A549 (cell line): ENCODE measurements at regions not wholly inside any gene's neighbourhood (a gene's known extent, or its start where the extent isn't known, plus 50 kb on each side); places are given as distances from the start of the nearest gene placed in this dataset.

ENCODE experiments used
- ATAC-seq, 2 experiments: fragments of 200-7000 bp in 1 of 2; fragments of >200 bp in 1 of 2; cut with Nextera tagmentation in 1 of 2; cut with Tn5 transposase in 1 of 2; 3 replicates each; pipeline versions ENCODE4 v1.8.0 to v1.9.1; 2018 to 2020; ENCODE audit warnings: mild to moderate bottlenecking in 1 of 2, moderate library complexity in 1 of 2
- CTCF ChIA-PET: fragments of 300-600 bp; sonication (Branson Sonifier 250); formaldehyde crosslinking; extraction: SDS; loops from one replicate; lab custom pipeline; 2021; ENCODE audit warnings: antibody characterized with exemption, inconsistent platforms; lab: Yijun Ruan, JAX
- POLR2A ChIA-PET: fragments of 350-600 bp; formaldehyde crosslinking; extraction: SDS; loops from one replicate; lab custom pipeline; 2021; ENCODE audit warnings: antibody characterized with exemption, inconsistent platforms; lab: Yijun Ruan, JAX
- DNase-seq, 2 experiments: peaks; one replicate each; pipeline versions ENCODE4 v3.0.0 to v3.0.0-alpha.2; 2011 to 2016; ENCODE audit warnings: low read depth in 1 of 2, low spot score in 1 of 2
- FAIRE-seq: peaks from 2 replicates; lab custom pipeline; 2011; peaks lifted over from hg19 to GRCh38; lab: Jason Lieb, UNC
- H3K27ac ChIP-seq, 2 experiments: fragments of >200 bp; sonication (Bioruptor Twin); formaldehyde crosslinking; 3 replicates each; pipeline ENCODE4 v1.5.1; 2016 to 2017
- H3K4me1 ChIP-seq: fragments of >200 bp; sonication (Bioruptor Twin); formaldehyde crosslinking; 3 replicates; pipeline ENCODE4 v1.6.1; 2016
- H3K4me2 ChIP-seq: fragments of >200 bp; sonication (Bioruptor Twin); formaldehyde crosslinking; 3 replicates; pipeline ENCODE4 v1.6.1; 2016
- H3K4me3 ChIP-seq: fragments of >200 bp; sonication (Bioruptor Twin); formaldehyde crosslinking; 3 replicates; pipeline ENCODE4 v1.5.1; 2016
- H3K9me3 ChIP-seq: fragments of >200 bp; sonication (Bioruptor Twin); formaldehyde crosslinking; 3 replicates; pipeline ENCODE4 v1.6.1; 2016
- CBX2 ChIP-seq: fragments of 200-600 bp; sonication (generic); IDR thresholded peaks from 2 replicates; pipeline ENCODE4 v1.6.1; 2016; ENCODE audit warnings: low read depth, mild to moderate bottlenecking, borderline replicate concordance
- CBX8 ChIP-seq: fragments of 200-600 bp; sonication (generic); IDR thresholded peaks from 2 replicates; pipeline ENCODE4 v1.6.1; 2016
- CHD2 ChIP-seq: fragments of 150-350 bp; IDR thresholded peaks from 2 replicates; pipeline ENCODE4 v1.6.1; 2014; ENCODE audit warnings: low read length; ENCODE audit not compliant: partially characterized antibody
- FOSL2 ChIP-seq, 2 experiments: fragments of 450-650 bp in 1 of 2; fragments of >200 bp in 1 of 2; sonication (Bioruptor Twin) in 1 of 2; formaldehyde crosslinking; IDR thresholded peaks; 2 replicates each; pipeline versions ENCODE4 v1.5.0 to v1.6.1; 2016 to 2020; ENCODE audit warnings: mild to moderate bottlenecking in 1 of 2, moderate library complexity in 1 of 2
- HEYL ChIP-seq: fragments of 250-450 bp; sonication (Bioruptor Pico); IDR thresholded peaks from 2 replicates; pipeline ENCODE4 v1.8.0; 2021; ENCODE audit warnings: mild to moderate bottlenecking, moderate library complexity
- HOXB13 ChIP-seq: fragments of 250-450 bp; sonication (Bioruptor Pico); IDR thresholded peaks from 2 replicates; pipeline ENCODE4 v1.5.0; 2020; ENCODE audit warnings: low read depth, mild to moderate bottlenecking, moderate library complexity
- KDM1A ChIP-seq: fragments of 200-600 bp; sonication (generic); IDR thresholded peaks from 2 replicates; pipeline ENCODE4 v1.6.1; 2016; ENCODE audit warnings: low read depth, mild to moderate bottlenecking
- KDM5A ChIP-seq: fragments of 200-600 bp; sonication (generic); IDR thresholded peaks from 2 replicates; pipeline ENCODE4 v1.6.1; 2016; ENCODE audit warnings: antibody characterized with exemption, mild to moderate bottlenecking
- NR3C1 ChIP-seq: fragments of >200 bp; sonication (Bioruptor Twin); formaldehyde crosslinking; IDR thresholded peaks from 3 replicates; pipeline ENCODE4 v1.6.1; 2017
- POLR2AphosphoS2 ChIP-seq: conservative IDR thresholded peaks from 2 replicates; pipeline ENCODE4 v1.6.1; 2012; ENCODE audit warnings: low read length, improper control_type of control experiment, inconsistent platforms
- ZC3H11A ChIP-seq: fragments of 450-650 bp; IDR thresholded peaks from 2 replicates; pipeline ENCODE4 v1.6.1; 2014; ENCODE audit warnings: antibody characterized with exemption, mild to moderate bottlenecking
- WGBS: methylation state at CpG from one replicate; pipeline ENCODE4 v1.1.6; 2017; ENCODE audit errors: missing lambda C conversion rate; 5-methylcytosine and 5-hydroxymethylcytosine counted together
- TF ChIP-seq, protein P1 (sequence below): fragments of 450-650 bp; IDR thresholded peaks from 2 replicates; pipeline ENCODE4 v1.6.1; 2014; ENCODE audit warnings: antibody characterized with exemption
- TF ChIP-seq, protein P2 (sequence below): IDR thresholded peaks from 2 replicates; pipeline ENCODE4 v1.6.1; 2012
- TF ChIP-seq, protein P3 (sequence below): fragments of >200 bp; sonication (Bioruptor Twin); formaldehyde crosslinking; IDR thresholded peaks from 3 replicates; pipeline ENCODE4 v1.6.1; 2016
- TF ChIP-seq, protein P4 (sequence below): IDR thresholded peaks from 2 replicates; pipeline ENCODE4 v1.6.1; 2012; ENCODE audit warnings: low read depth, borderline replicate concordance
- TF ChIP-seq, protein P5 (sequence below): fragments of 150-350 bp; IDR thresholded peaks from 2 replicates; pipeline ENCODE4 v1.6.1; 2014; ENCODE audit warnings: low read depth, mild to moderate bottlenecking, low read length
- TF ChIP-seq, protein P6 (sequence below): IDR thresholded peaks from 2 replicates; pipeline ENCODE4 v1.6.1; 2012
- TF ChIP-seq, protein P7 (sequence below): fragments of 250-450 bp; sonication (Bioruptor Pico); IDR thresholded peaks from 2 replicates; pipeline ENCODE4 v1.5.0; 2021; ENCODE audit warnings: mild to moderate bottlenecking, moderate library complexity, borderline replicate concordance
- TF ChIP-seq, protein P8 (sequence below): fragments of >200 bp; sonication (Bioruptor Twin); formaldehyde crosslinking; IDR thresholded peaks from 3 replicates; pipeline ENCODE4 v1.5.1; 2016

DNA sequence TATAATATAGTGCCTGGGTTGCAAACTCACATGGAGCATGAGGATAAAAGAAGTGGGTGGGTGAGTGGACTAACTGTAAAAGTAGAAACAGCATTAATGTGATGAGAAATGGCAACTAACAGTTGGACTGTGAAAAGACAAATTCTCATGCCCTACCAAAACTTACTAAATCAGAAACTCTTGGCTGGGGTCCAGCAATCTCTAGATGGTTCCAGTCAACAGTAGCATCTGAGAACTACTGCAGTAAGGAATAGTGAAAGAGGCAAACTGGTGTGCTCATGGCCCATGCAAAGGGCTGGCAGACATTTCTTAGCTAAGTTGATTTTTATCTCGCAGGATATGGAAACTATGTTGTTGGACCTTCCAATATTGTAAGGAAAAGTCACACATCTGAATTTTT lies 150.3 kb downstream of the PIK3R1 start:
- DNase-seq (no peak), FAIRE-seq (no peak), ATAC-seq (no peak)
- Histone ChIP-seq H3K9me3 (0 out of 3 replicates have a peak, but pooled peaks cover 2% of the 10 kb centered on the region), H3K4me2 (no peak overlapping the region), H3K27ac (no peak overlapping the region), H3K4me1 (no peaks in the 10 kb centered on the region), H3K4me3 (no peak overlapping the region)
- POLR2A ChIA-PET, result no interaction called here
- TF ChIP-seq CBX8, result no peak
- TF ChIP-seq HOXB13 (CRISPR knock-in tag), result no peak
- no peak for TF ChIP-seq ZC3H11A
- CTCF ChIA-PET, result no interaction called here
- WGBS, result 76% methylated on average over 1 of the region's 1 CpG

DNA sequence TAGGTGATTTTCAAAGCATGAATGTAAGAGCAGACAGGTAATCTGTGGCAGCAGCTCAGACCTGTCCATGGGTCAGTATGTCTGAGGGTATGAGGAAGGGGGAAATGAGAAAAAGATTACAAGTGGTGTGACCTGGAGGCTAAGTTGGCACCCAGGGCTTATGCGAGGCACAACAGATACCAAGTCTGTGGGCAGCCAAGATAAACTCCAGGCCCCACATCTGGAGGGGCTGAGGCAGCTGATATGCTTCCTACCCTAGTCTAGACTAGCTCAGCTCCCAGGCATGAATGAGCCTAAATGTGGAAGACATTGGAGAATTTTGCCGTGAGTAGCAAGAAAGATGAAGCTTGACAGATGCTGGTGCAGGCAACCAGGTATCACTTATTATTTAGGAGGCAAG lies 151.7 kb downstream of the PIK3R1 start:
- no peak for FAIRE-seq
- CTCF ChIA-PET, result no interaction called here
- no peak for TF ChIP-seq POLR2AphosphoS2
- TF ChIP-seq, protein P1, sequence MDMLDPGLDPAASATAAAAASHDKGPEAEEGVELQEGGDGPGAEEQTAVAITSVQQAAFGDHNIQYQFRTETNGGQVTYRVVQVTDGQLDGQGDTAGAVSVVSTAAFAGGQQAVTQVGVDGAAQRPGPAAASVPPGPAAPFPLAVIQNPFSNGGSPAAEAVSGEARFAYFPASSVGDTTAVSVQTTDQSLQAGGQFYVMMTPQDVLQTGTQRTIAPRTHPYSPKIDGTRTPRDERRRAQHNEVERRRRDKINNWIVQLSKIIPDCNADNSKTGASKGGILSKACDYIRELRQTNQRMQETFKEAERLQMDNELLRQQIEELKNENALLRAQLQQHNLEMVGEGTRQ, result no peak
- TF ChIP-seq, protein P2, sequence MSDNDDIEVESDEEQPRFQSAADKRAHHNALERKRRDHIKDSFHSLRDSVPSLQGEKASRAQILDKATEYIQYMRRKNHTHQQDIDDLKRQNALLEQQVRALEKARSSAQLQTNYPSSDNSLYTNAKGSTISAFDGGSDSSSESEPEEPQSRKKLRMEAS, result no peak
- TF ChIP-seq, all 56 proteins: peak for 0
- Histone ChIP-seq H3K9me3 (0 out of 3 replicates have a peak, but pooled peaks cover 2% of the 10 kb centered on the region), H3K4me3 (no peak overlapping the region), H3K4me2 (no peak overlapping the region), H3K27ac (no peak overlapping the region), H3K4me1 (no peaks in the 10 kb centered on the region)
- DNase-seq (no peak), ATAC-seq (no peak)
- POLR2A ChIA-PET, result no interaction called here
- 69% methylated on average over 2 of the region's 2 CpGs for WGBS

DNA sequence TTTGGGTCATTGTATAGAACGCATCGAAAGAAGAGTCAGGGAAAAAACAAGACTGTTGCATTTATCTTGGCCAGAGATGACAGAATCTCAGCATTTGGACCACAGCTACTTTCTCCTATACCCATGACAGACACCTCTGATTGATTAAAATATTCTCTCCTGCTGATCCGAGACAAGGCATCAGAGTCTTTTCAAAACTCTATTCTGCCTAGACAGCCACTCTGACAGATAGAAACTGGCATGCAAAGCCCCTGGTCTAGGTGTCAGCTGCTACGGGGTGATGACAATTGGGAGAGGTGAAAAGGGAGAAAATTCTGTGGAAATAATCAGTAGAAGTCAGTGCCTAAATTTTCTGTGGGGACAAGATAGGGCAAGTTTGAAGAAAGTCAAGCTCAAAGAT lies 152.2 kb downstream of the PIK3R1 start:
- Histone ChIP-seq H3K4me2 (no peak overlapping the region), H3K27ac (no peak overlapping the region), H3K4me1 (no peaks in the 10 kb centered on the region), H3K4me3 (no peak overlapping the region), H3K9me3 (no peaks in the 10 kb centered on the region)
- POLR2A ChIA-PET, result no interaction called here
- FAIRE-seq, result no peak
- TF ChIP-seq KDM1A (no peak), HEYL (CRISPR knock-in tag) (no peak)
- TF ChIP-seq, protein P3, sequence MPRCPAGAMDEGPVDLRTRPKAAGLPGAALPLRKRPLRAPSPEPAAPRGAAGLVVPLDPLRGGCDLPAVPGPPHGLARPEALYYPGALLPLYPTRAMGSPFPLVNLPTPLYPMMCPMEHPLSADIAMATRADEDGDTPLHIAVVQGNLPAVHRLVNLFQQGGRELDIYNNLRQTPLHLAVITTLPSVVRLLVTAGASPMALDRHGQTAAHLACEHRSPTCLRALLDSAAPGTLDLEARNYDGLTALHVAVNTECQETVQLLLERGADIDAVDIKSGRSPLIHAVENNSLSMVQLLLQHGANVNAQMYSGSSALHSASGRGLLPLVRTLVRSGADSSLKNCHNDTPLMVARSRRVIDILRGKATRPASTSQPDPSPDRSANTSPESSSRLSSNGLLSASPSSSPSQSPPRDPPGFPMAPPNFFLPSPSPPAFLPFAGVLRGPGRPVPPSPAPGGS, result no peak
- TF ChIP-seq, protein P4, sequence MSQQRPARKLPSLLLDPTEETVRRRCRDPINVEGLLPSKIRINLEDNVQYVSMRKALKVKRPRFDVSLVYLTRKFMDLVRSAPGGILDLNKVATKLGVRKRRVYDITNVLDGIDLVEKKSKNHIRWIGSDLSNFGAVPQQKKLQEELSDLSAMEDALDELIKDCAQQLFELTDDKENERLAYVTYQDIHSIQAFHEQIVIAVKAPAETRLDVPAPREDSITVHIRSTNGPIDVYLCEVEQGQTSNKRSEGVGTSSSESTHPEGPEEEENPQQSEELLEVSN, result no peak
- no peak for ATAC-seq
- 81% methylated on average over 4 of the region's 4 CpGs for WGBS
- CTCF ChIA-PET, result no interaction called here
- DNase-seq, result no peak

DNA sequence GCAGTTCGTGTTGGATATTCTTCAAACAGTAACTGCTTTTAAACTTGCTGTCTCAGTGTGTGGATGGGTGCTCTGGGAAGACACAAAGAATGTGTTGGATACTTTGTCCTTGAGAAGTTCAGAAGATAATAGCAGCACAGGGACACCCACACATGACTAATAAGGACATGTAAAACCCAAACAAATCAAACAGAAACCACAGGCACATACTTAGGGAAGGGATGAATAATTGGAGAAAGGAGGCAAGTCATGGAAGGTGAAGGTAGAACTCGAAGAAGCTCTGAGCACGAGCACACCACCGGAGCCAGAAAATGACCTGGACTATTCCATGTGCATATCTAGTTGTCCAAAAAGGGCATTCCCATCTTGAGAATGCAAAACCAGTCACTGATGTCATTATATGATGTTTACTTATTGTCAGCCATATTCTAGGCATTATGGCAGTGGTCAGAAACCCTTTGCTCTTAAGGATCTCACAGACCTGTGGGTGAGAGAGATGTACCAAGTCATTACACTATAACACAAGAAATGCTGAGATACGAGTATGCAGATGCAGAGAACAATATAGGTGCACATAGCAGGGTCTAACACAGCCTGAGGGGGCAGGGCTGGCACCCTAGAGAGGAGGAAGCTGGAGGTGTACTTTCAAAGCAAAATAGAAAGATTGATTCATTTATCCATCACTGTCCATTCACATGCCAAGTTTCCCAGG lies 152.9 kb downstream of the PIK3R1 start:
- 59% methylated on average over 5 of the region's 5 CpGs for WGBS
- Histone ChIP-seq H3K4me3 (no peak overlapping the region), H3K9me3 (no peaks in the 10 kb centered on the region), H3K4me1 (no peaks in the 10 kb centered on the region), H3K27ac (no peak overlapping the region), H3K4me2 (no peak overlapping the region)
- ATAC-seq (no peak; a peak in 1 of 6 replicates), FAIRE-seq (no peak), DNase-seq (no peak)
- CTCF ChIA-PET, result no interaction called here
- POLR2A ChIA-PET, result no interaction called here
- no peak for TF ChIP-seq KDM5A
- TF ChIP-seq POLR2AphosphoS2, result no peak
- TF ChIP-seq, protein P5, sequence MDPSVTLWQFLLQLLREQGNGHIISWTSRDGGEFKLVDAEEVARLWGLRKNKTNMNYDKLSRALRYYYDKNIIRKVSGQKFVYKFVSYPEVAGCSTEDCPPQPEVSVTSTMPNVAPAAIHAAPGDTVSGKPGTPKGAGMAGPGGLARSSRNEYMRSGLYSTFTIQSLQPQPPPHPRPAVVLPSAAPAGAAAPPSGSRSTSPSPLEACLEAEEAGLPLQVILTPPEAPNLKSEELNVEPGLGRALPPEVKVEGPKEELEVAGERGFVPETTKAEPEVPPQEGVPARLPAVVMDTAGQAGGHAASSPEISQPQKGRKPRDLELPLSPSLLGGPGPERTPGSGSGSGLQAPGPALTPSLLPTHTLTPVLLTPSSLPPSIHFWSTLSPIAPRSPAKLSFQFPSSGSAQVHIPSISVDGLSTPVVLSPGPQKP, result no peak
- TF ChIP-seq NR3C1, result no peak
- TF ChIP-seq, protein P6, sequence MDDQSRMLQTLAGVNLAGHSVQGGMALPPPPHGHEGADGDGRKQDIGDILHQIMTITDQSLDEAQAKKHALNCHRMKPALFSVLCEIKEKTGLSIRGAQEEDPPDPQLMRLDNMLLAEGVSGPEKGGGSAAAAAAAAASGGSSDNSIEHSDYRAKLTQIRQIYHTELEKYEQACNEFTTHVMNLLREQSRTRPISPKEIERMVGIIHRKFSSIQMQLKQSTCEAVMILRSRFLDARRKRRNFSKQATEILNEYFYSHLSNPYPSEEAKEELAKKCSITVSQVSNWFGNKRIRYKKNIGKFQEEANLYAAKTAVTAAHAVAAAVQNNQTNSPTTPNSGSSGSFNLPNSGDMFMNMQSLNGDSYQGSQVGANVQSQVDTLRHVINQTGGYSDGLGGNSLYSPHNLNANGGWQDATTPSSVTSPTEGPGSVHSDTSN, result no peak
- TF ChIP-seq CBX2, result no peak
- TF ChIP-seq, protein P7, sequence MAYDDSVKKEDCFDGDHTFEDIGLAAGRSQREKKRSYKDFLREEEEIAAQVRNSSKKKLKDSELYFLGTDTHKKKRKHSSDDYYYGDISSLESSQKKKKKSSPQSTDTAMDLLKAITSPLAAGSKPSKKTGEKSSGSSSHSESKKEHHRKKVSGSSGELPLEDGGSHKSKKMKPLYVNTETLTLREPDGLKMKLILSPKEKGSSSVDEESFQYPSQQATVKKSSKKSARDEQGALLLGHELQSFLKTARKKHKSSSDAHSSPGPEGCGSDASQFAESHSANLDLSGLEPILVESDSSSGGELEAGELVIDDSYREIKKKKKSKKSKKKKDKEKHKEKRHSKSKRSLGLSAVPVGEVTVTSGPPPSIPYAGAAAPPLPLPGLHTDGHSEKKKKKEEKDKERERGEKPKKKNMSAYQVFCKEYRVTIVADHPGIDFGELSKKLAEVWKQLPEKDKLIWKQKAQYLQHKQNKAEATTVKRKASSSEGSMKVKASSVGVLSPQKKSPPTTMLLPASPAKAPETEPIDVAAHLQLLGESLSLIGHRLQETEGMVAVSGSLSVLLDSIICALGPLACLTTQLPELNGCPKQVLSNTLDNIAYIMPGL (CRISPR knock-in tag), result no peak
- TF ChIP-seq, protein P8, sequence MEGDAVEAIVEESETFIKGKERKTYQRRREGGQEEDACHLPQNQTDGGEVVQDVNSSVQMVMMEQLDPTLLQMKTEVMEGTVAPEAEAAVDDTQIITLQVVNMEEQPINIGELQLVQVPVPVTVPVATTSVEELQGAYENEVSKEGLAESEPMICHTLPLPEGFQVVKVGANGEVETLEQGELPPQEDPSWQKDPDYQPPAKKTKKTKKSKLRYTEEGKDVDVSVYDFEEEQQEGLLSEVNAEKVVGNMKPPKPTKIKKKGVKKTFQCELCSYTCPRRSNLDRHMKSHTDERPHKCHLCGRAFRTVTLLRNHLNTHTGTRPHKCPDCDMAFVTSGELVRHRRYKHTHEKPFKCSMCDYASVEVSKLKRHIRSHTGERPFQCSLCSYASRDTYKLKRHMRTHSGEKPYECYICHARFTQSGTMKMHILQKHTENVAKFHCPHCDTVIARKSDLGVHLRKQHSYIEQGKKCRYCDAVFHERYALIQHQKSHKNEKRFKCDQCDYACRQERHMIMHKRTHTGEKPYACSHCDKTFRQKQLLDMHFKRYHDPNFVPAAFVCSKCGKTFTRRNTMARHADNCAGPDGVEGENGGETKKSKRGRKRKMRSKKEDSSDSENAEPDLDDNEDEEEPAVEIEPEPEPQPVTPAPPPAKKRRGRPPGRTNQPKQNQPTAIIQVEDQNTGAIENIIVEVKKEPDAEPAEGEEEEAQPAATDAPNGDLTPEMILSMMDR, result no peak
- no peak for TF ChIP-seq KDM1A
- no peak for TF ChIP-seq CHD2
- TF ChIP-seq FOSL2 (IDR thresholded peaks at IDR 0.05), result no peak
- TF ChIP-seq FOSL2 (CRISPR knock-in tag; IDR thresholded peaks at IDR 0.05), result no peak
